DOHH2 (cell line): ENCODE measurements at regions not wholly inside any gene's neighbourhood (a gene's known extent, or its start where the extent isn't known, plus 50 kb on each side); places are given as distances from the start of the nearest gene placed in this dataset.

Experiments used
- EZH2phosphoT487 ChIP-seq: fragments of 200-600 bp; sonication (generic); IDR thresholded peaks from 2 replicates; pipeline ENCODE4 v1.6.1; 2017; ENCODE audit warnings: borderline replicate concordance, mild to moderate bottlenecking, antibody characterized with exemption, low read length, moderate library complexity, mixed read lengths
- TF ChIP-seq, protein P1 (sequence below): fragments of 200-600 bp; sonication (generic); IDR thresholded peaks from one replicate; pipeline ENCODE4 v1.5.1; 2014; ENCODE audit warnings: antibody characterized with exemption, mild to moderate bottlenecking, low read depth, low read length; ENCODE audit not compliant: poor library complexity, severe bottlenecking

DNA sequence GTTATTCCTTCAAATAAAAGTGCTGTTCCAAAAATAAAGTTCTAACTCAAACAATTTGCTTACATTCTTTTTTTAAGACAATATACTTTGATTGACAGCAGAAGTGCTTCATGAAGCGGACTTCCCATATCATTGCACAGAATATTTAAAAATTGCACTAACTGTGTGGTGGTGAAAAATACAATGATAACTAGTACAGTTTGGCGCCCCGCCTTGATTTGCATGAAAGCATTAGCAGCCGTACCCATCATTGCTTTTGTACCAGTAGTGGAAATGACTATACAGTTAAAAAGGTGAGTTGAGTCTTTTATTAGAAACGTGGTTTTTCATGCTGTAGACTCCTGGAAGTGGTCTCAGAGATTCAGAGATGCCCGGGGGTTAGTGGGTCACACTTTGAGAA lies 69.5 kb upstream of the MAP3K1 start:
- TF ChIP-seq, protein P1, sequence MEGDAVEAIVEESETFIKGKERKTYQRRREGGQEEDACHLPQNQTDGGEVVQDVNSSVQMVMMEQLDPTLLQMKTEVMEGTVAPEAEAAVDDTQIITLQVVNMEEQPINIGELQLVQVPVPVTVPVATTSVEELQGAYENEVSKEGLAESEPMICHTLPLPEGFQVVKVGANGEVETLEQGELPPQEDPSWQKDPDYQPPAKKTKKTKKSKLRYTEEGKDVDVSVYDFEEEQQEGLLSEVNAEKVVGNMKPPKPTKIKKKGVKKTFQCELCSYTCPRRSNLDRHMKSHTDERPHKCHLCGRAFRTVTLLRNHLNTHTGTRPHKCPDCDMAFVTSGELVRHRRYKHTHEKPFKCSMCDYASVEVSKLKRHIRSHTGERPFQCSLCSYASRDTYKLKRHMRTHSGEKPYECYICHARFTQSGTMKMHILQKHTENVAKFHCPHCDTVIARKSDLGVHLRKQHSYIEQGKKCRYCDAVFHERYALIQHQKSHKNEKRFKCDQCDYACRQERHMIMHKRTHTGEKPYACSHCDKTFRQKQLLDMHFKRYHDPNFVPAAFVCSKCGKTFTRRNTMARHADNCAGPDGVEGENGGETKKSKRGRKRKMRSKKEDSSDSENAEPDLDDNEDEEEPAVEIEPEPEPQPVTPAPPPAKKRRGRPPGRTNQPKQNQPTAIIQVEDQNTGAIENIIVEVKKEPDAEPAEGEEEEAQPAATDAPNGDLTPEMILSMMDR, result no peak
- no peak for TF ChIP-seq EZH2phosphoT487
